Erythroblast (primary cell): ENCODE measurements at regions not wholly inside any gene's neighbourhood (a gene's known extent, or its start where the extent isn't known, plus 50 kb on each side); places are given as distances from the start of the nearest gene placed in this dataset.

ENCODE experiments used
- GATA1 ChIP-seq: IDR thresholded peaks from 2 replicates; pipeline ENCODE4 v1.6.1; 2011; ENCODE audit warnings: low read depth, mild to moderate bottlenecking, control low read depth, low read length, moderate library complexity
- POLR2A ChIP-seq: IDR thresholded peaks from 2 replicates; pipeline ENCODE4 v1.6.1; 2011; ENCODE audit warnings: mild to moderate bottlenecking, low read length

DNA sequence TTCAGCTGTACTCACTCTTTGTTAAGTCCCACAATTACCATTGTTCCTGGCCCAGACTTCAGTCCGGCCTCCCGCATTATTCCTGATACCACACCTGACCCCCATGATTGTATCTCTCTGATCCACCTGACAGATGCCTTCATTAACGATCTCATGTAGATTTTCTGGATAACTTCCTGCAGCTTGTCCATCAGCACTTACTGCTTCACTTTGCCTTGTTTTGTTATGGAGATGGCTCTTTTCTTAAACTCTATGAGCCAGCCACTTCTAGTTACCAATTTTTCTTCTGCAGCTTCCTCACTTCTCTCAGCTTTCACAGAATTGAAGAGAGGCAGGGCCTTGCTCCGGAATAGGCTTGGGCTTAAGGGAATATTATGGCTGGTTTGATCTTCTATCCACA is 1044.2 kb downstream of the PLOD2 start:
- TF ChIP-seq POLR2A (no peak), GATA1 (no peak)
